ENCODE measurements at regions not wholly inside any gene's neighbourhood (a gene's known extent, or its start where the extent isn't known, plus 50 kb on each side); places are given as distances from the start of the nearest gene placed in this dataset.
"Not testable (repeated sequence)": the region's sequence is repeated elsewhere in the genome, so short reads cannot be mapped to it uniquely, and the experiment has no call there.

DNA sequence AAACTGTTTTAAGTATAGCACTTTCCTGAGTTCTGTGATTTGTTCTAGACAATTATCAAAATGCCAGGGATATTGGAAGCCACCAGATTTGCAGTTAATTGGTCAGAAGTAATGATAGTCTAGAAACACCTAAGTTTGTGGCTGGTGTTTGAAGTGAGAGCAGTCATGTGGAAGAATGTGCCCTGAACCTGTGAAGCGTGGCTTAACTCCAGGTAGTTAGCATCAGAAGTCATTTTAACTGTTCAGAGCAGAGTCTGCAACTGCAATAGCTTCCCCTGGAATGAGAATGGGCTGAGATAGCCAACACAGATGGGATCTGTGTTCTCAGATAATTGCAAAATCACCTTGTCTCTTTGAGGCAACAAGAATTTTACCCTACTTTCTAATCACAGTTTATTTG lies 255.1 kb upstream of the GK2 start:
- peaks cover 0 to 3% of the 10 kb centered on the region in 2 donors for H3K9me3 ChIP-seq (ENCODE audit: control insufficient read depth in 2 of 2, insufficient read depth in 1 of 2, low read length in 1 of 2)
- no peak for DNase-seq (ENCODE audit: low read depth in 6 of 9, low spot score in 9 of 9)
- no peaks in the 10 kb centered on the region for H3K27me3 ChIP-seq (ENCODE audit: control insufficient read depth in 2 of 2, insufficient read depth in 1 of 2, low read length in 1 of 2)
- no peaks in the 10 kb centered on the region for H3K36me3 ChIP-seq (ENCODE audit: control insufficient read depth in 2 of 2, insufficient read depth in 2 of 2, low read length in 1 of 2)
- H3K27ac ChIP-seq (ENCODE audit: low read depth in 1 of 2, low read length in 1 of 2): no peak overlapping the region
- 88% methylated on average over 1 of the region's 1 CpG for WGBS
- H3K4me1 ChIP-seq (ENCODE audit: control insufficient read depth in 2 of 2, insufficient read depth in 2 of 2, low read length in 2 of 2): peaks cover 0 to 3% of the 10 kb centered on the region in 2 donors
- no peak overlapping the region for H3K4me3 ChIP-seq (ENCODE audit: low read length in 2 of 2)

DNA sequence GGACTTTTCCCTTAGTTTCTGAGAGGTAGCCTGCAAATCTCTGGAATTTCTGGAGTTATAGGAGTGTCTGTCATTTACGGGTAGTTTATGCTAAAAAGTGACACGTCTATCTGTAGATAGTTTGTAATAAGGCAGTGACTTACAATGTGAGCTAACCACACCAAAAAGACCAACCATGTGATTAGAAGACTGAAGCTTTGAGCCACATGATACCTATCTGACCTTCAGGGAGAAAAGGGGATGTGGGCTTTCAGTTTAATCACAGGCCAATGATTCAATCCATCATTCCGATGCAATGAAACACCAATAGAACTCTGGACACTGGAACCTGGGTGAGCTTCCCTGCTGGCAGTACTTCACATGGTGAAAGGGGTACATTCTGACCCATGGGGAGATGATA lies 254.6 kb upstream of the GK2 start:
- no peak overlapping the region for H3K27ac ChIP-seq (ENCODE audit: low read depth in 1 of 2, low read length in 1 of 2)
- no peak overlapping the region for H3K4me3 ChIP-seq (ENCODE audit: low read length in 2 of 2)
- peaks cover 0 to 3% of the 10 kb centered on the region in 2 donors for H3K9me3 ChIP-seq (ENCODE audit: control insufficient read depth in 2 of 2, insufficient read depth in 1 of 2, low read length in 1 of 2)
- DNase-seq (ENCODE audit: low read depth in 6 of 9, low spot score in 9 of 9): no peak
- WGBS: 93% methylated on average over 3 of the region's 3 CpGs
- no peaks in the 10 kb centered on the region for H3K36me3 ChIP-seq (ENCODE audit: control insufficient read depth in 2 of 2, insufficient read depth in 2 of 2, low read length in 1 of 2)
- H3K4me1 ChIP-seq (ENCODE audit: control insufficient read depth in 2 of 2, insufficient read depth in 2 of 2, low read length in 2 of 2): peaks cover 0 to 3% of the 10 kb centered on the region in 2 donors
- no peaks in the 10 kb centered on the region for H3K27me3 ChIP-seq (ENCODE audit: control insufficient read depth in 2 of 2, insufficient read depth in 1 of 2, low read length in 1 of 2)

DNA sequence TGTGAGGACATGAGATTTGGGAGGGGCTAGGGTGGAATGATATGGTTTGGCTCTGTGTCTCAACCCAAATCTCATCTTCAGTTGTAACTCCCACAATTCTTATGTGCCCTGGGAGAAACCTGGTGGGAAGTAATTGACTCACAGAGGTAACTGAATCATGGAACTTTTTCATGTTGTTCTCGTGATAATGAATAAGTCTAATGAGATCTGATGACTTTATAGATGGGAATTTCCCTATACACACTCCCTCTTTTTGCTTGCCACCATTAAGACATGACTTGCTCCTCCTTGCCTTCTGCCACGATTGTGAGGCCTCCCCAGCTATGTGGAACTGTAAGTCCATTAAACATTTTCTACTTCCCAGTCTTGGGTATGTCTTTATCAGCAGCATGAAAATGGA lies 253.2 kb upstream of the GK2 start:
- Histone ChIP-seq H3K9me3 (ENCODE audit: control insufficient read depth in 2 of 2, insufficient read depth in 1 of 2, low read length in 1 of 2) (peaks cover 0 to 6% of the 10 kb centered on the region in 2 donors), H3K4me3 (ENCODE audit: low read length in 2 of 2) (no peak overlapping the region), H3K27me3 (ENCODE audit: control insufficient read depth in 2 of 2, insufficient read depth in 1 of 2, low read length in 1 of 2) (no peaks in the 10 kb centered on the region), H3K36me3 (ENCODE audit: control insufficient read depth in 2 of 2, insufficient read depth in 2 of 2, low read length in 1 of 2) (no peaks in the 10 kb centered on the region), H3K27ac (ENCODE audit: low read depth in 1 of 2, low read length in 1 of 2) (no peak overlapping the region), H3K4me1 (ENCODE audit: control insufficient read depth in 2 of 2, insufficient read depth in 2 of 2, low read length in 2 of 2) (peaks cover 0 to 3% of the 10 kb centered on the region in 2 donors)
- 95% methylated on average over 2 of the region's 2 CpGs for WGBS
- no peak for DNase-seq (ENCODE audit: low read depth in 6 of 9, low spot score in 9 of 9)

DNA sequence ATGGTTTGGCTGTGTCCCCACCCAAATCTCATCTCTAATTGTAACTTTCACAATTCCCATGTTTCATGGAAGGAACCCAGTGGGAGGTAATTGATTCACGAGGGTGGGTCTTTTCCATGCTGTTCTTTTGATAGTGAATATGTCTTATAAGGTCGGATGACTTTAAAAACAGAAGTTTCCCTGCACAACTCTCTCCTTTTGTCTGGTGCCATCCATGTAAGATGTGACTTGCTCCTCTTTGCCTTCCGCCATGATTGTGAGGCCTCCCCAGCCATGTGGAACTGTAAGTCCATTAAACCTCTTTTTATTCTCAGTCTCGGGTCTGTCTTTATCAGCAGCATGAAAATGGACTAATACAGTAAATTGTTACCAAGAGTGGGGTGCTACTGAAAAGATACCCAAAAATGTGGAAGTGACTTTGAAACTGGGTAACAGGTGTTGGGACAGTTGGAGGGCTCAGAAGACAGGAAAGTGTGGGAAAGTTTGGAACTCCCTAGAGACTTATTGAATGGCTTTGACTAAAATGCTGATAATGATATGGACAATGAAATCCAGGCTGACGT lies 251.4 kb upstream of the GK2 start:
- not testable (repeated sequence) for H3K36me3 ChIP-seq (ENCODE audit: control insufficient read depth in 2 of 2, insufficient read depth in 2 of 2, low read length in 1 of 2); H3K4me3 ChIP-seq (ENCODE audit: low read length in 2 of 2); H3K4me1 ChIP-seq (ENCODE audit: control insufficient read depth in 2 of 2, insufficient read depth in 2 of 2, low read length in 2 of 2); H3K27ac ChIP-seq (ENCODE audit: low read depth in 1 of 2, low read length in 1 of 2); H3K9me3 ChIP-seq (ENCODE audit: control insufficient read depth in 2 of 2, insufficient read depth in 1 of 2, low read length in 1 of 2); DNase-seq (ENCODE audit: low read depth in 6 of 9, low spot score in 9 of 9); H3K27me3 ChIP-seq (ENCODE audit: control insufficient read depth in 2 of 2, insufficient read depth in 1 of 2, low read length in 1 of 2)
- WGBS: 77% methylated on average over 5 of the region's 5 CpGs

DNA sequence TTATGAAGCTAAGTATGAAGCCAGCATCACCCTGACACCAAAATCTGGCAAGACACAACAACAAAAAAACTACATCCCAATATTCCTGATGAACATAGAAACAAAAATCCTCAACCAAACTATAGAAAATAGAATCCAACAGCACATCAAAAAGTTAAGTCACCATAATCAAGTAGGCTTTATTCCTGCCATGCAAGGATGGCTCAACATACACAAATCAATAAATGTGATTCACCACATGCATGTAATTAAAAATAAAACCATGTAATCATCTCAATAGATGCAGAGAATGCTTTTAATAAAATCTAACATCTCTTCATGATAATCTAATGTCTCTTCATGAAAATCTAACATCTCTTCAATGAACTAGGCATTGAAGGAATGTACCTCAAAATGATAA lies 249.4 kb upstream of the GK2 start:
- Histone ChIP-seq H3K4me1 (ENCODE audit: control insufficient read depth in 2 of 2, insufficient read depth in 2 of 2, low read length in 2 of 2) (no peaks in the 10 kb centered on the region), H3K4me3 (ENCODE audit: low read length in 2 of 2) (no peak overlapping the region), H3K27ac (ENCODE audit: low read depth in 1 of 2, low read length in 1 of 2) (no peak overlapping the region), H3K27me3 (ENCODE audit: control insufficient read depth in 2 of 2, insufficient read depth in 1 of 2, low read length in 1 of 2) (no peaks in the 10 kb centered on the region), H3K36me3 (ENCODE audit: control insufficient read depth in 2 of 2, insufficient read depth in 2 of 2, low read length in 1 of 2) (no peaks in the 10 kb centered on the region), H3K9me3 (ENCODE audit: control insufficient read depth in 2 of 2, insufficient read depth in 1 of 2, low read length in 1 of 2) (peaks cover 0 to 6% of the 10 kb centered on the region in 2 donors)
- no peak for DNase-seq (ENCODE audit: low read depth in 6 of 9, low spot score in 9 of 9)

DNA sequence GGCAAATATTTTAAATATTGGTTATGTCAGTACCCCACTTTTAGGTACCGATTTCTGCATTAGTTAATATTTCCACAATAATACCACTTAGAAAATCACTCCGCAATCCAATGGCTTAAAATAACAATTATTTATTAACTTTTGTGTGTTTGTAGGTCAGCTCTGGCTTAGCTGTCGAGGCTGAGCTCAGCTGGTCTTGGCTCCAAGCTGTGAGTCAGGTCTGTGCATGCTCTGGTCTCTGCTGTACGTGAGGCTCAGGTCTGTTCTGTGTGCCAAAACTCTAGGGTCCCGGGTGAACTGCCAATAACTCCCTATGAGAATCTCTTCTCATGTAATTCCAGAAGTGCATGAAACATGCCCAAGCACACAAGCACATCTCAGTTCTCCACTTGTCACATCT lies 245.8 kb upstream of the GK2 start:
- no peak overlapping the region for H3K4me3 ChIP-seq (ENCODE audit: low read length in 2 of 2)
- H3K36me3 ChIP-seq (ENCODE audit: control insufficient read depth in 2 of 2, insufficient read depth in 2 of 2, low read length in 1 of 2): no peaks in the 10 kb centered on the region
- no peaks in the 10 kb centered on the region for H3K27me3 ChIP-seq (ENCODE audit: control insufficient read depth in 2 of 2, insufficient read depth in 1 of 2, low read length in 1 of 2)
- H3K9me3 ChIP-seq (ENCODE audit: control insufficient read depth in 2 of 2, insufficient read depth in 1 of 2, low read length in 1 of 2): peaks cover 0 to 3% of the 10 kb centered on the region in 2 donors
- 93% methylated on average over 5 of the region's 5 CpGs for WGBS
- DNase-seq (ENCODE audit: low read depth in 6 of 9, low spot score in 9 of 9): peak in 2 of 9 donors; percentile 5 to 20
- H3K4me1 ChIP-seq (ENCODE audit: control insufficient read depth in 2 of 2, insufficient read depth in 2 of 2, low read length in 2 of 2): no peaks in the 10 kb centered on the region
- peak overlapping the region in 1 of 2 donors; percentile 10 for H3K27ac ChIP-seq (ENCODE audit: low read depth in 1 of 2, low read length in 1 of 2)

DNA sequence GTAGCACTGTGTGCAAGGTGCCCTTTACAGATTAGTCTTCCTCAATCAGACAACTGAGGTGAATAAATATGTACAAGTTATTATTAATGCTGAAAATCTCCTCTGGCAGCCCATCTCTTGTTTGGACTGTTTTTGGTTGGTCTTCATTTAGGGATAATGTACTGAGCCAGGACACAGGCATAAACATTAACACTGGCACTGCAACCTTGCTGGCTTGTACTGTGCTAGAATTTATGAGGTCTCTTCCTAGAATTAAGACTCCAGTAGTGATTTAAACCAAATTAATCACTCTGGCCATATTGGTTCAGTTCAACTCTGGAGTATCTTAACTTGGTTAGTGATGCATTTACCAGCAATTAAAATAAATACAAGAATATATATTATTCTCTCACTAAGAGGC lies 244.7 kb upstream of the GK2 start:
- DNase-seq (ENCODE audit: low read depth in 6 of 9, low spot score in 9 of 9): no peak
- no peak overlapping the region for H3K4me3 ChIP-seq (ENCODE audit: low read length in 2 of 2)
- H3K27me3 ChIP-seq (ENCODE audit: control insufficient read depth in 2 of 2, insufficient read depth in 1 of 2, low read length in 1 of 2): no peaks in the 10 kb centered on the region
- H3K4me1 ChIP-seq (ENCODE audit: control insufficient read depth in 2 of 2, insufficient read depth in 2 of 2, low read length in 2 of 2): no peaks in the 10 kb centered on the region
- H3K36me3 ChIP-seq (ENCODE audit: control insufficient read depth in 2 of 2, insufficient read depth in 2 of 2, low read length in 1 of 2): no peaks in the 10 kb centered on the region
- H3K27ac ChIP-seq (ENCODE audit: low read depth in 1 of 2, low read length in 1 of 2): no peak overlapping the region
- peaks cover 0 to 3% of the 10 kb centered on the region in 2 donors for H3K9me3 ChIP-seq (ENCODE audit: control insufficient read depth in 2 of 2, insufficient read depth in 1 of 2, low read length in 1 of 2)

DNA sequence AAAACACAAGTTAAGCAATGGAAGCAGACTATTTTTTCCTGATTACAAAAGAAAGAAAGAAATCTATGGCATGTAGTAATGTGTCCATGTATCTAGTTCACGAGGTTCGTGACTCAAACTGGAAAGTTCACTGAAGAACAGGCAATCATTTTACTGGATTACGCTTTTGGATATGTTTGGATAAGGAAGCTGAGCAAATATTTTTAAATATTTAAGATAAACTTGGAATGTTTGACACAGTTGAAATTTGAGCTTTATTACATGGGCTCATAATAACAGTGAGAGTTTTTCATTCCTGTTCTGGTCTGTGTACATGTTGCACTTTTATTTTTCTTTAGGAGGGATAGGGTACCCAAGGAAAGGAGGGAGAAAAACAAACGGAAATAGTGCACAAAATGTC lies 244.2 kb upstream of the GK2 start:
- no peaks in the 10 kb centered on the region for H3K27me3 ChIP-seq (ENCODE audit: control insufficient read depth in 2 of 2, insufficient read depth in 1 of 2, low read length in 1 of 2)
- no peaks in the 10 kb centered on the region for H3K36me3 ChIP-seq (ENCODE audit: control insufficient read depth in 2 of 2, insufficient read depth in 2 of 2, low read length in 1 of 2)
- WGBS: 85% methylated on average over 4 of the region's 4 CpGs
- no peak overlapping the region for H3K4me3 ChIP-seq (ENCODE audit: low read length in 2 of 2)
- peaks cover 0 to 3% of the 10 kb centered on the region in 2 donors for H3K9me3 ChIP-seq (ENCODE audit: control insufficient read depth in 2 of 2, insufficient read depth in 1 of 2, low read length in 1 of 2)
- no peak for DNase-seq (ENCODE audit: low read depth in 6 of 9, low spot score in 9 of 9)
- no peaks in the 10 kb centered on the region for H3K4me1 ChIP-seq (ENCODE audit: control insufficient read depth in 2 of 2, insufficient read depth in 2 of 2, low read length in 2 of 2)
- no peak overlapping the region for H3K27ac ChIP-seq (ENCODE audit: low read depth in 1 of 2, low read length in 1 of 2)

DNA sequence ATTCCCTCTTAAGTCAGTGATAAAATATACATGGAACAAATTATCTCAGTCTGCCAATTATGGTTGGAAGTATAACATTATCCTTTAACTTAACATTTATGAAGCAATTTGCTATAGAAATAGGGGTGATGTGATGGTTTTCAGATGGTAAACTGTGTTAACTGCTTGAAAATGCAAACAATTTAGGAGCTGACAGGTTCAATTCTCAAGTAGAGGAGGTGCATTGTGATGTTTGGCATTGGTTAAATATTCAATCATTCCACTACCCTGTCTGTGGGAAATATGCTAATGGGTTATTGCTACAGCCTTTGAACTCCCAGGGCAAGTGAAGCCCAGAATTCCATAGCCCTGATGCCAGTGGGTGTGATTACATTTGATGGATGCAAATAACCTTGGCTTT lies 243.4 kb upstream of the GK2 start:
- H3K4me1 ChIP-seq (ENCODE audit: control insufficient read depth in 2 of 2, insufficient read depth in 2 of 2, low read length in 2 of 2): no peaks in the 10 kb centered on the region
- H3K27me3 ChIP-seq (ENCODE audit: control insufficient read depth in 2 of 2, insufficient read depth in 1 of 2, low read length in 1 of 2): no peaks in the 10 kb centered on the region
- no peak overlapping the region for H3K4me3 ChIP-seq (ENCODE audit: low read length in 2 of 2)
- H3K27ac ChIP-seq (ENCODE audit: low read depth in 1 of 2, low read length in 1 of 2): no peak overlapping the region
- no peaks in the 10 kb centered on the region for H3K36me3 ChIP-seq (ENCODE audit: control insufficient read depth in 2 of 2, insufficient read depth in 2 of 2, low read length in 1 of 2)
- DNase-seq (ENCODE audit: low read depth in 6 of 9, low spot score in 9 of 9): no peak
- no peaks in the 10 kb centered on the region for H3K9me3 ChIP-seq (ENCODE audit: control insufficient read depth in 2 of 2, insufficient read depth in 1 of 2, low read length in 1 of 2)
